ENCODE measurements at regions not wholly inside any gene's neighbourhood (a gene's known extent, or its start where the extent isn't known, plus 50 kb on each side); places are given as distances from the start of the nearest gene placed in this dataset.

DNA sequence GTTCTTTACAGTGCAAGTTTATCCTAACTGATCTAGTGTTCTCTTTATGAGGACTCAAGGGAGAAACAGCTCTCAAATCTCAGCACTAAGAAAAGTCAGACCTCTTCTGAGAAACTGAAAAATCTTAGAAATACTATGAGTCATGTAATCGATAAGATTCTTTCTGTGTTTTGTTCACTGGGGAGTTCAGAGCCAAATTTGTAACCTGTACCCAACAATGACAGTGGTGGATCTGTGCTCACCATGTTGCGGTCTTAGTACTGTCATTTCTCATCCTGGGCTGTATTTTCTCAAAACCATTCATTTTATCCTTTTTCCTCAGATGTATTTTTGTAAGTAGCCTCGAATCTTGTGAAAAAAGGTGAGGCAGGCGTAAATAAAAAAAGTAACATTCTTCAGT is 146.4 kb downstream of the ACER2 start:
- no peak overlapping the region for H3K27ac Mint-ChIP-seq
- no peaks in the 10 kb centered on the region for H3K36me3 Mint-ChIP-seq (ENCODE audit: low read depth)
- no peak overlapping the region for H3K4me3 Mint-ChIP-seq
- peaks cover 12% of the 10 kb centered on the region for H3K4me1 Mint-ChIP-seq
- H3K27me3 Mint-ChIP-seq (ENCODE audit: low read depth), result no peaks in the 10 kb centered on the region
- TF ChIP-seq, protein P1, sequence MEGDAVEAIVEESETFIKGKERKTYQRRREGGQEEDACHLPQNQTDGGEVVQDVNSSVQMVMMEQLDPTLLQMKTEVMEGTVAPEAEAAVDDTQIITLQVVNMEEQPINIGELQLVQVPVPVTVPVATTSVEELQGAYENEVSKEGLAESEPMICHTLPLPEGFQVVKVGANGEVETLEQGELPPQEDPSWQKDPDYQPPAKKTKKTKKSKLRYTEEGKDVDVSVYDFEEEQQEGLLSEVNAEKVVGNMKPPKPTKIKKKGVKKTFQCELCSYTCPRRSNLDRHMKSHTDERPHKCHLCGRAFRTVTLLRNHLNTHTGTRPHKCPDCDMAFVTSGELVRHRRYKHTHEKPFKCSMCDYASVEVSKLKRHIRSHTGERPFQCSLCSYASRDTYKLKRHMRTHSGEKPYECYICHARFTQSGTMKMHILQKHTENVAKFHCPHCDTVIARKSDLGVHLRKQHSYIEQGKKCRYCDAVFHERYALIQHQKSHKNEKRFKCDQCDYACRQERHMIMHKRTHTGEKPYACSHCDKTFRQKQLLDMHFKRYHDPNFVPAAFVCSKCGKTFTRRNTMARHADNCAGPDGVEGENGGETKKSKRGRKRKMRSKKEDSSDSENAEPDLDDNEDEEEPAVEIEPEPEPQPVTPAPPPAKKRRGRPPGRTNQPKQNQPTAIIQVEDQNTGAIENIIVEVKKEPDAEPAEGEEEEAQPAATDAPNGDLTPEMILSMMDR (IDR thresholded peaks at IDR 0.05; ENCODE audit: unreplicated experiment in 3 of 3), result no peak
- H3K9me3 Mint-ChIP-seq, result peaks cover 7% of the 10 kb centered on the region

DNA sequence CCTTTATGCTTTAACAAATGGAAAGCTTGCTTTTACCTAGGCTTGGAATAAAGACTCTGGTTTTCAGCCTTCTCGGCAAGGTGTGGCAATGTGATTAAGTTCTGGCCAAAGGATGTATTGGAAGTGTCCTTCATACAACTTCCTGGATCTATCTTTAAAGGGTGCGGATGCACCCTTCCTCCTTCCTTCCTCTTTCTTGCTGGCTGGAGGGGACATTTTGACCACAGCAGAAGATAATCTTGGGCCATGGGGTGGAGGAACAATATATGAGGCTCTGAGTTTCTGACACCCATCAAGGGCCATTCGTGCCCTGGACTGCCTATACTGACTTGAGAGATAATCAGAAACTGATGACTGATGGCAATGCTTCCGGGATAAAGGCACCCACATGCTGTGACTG is 145.7 kb downstream of the ACER2 start:
- peaks cover 17% of the 10 kb centered on the region for H3K4me1 Mint-ChIP-seq
- no peak overlapping the region for H3K4me3 Mint-ChIP-seq
- H3K9me3 Mint-ChIP-seq, result peaks cover 7% of the 10 kb centered on the region
- H3K36me3 Mint-ChIP-seq (ENCODE audit: low read depth), result no peaks in the 10 kb centered on the region
- H3K27me3 Mint-ChIP-seq (ENCODE audit: low read depth), result no peaks in the 10 kb centered on the region
- TF ChIP-seq, protein P1 (IDR thresholded peaks at IDR 0.05; ENCODE audit: unreplicated experiment in 3 of 3), result no peak
- no peak overlapping the region for H3K27ac Mint-ChIP-seq

DNA sequence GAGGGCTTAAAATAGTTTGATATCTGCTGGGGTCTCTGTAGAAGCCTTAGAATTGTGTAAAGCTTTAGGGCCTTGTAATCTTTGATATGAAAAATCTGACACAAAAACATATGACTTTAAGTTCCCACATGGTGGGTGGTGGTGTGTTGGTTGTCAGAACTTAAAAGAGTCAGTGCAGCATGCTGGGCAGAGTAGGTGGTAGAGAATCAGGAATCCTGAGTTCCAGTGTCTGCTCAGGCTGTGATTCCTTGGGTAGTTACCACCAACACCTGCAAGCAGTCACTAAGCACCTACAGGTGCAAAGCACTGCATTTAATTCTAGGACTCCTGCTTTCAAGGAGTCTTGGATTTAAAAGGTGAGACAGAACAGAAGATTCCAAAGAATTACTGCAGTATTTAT is 144.6 kb downstream of the ACER2 start:
- H3K4me1 Mint-ChIP-seq, result peaks cover 17% of the 10 kb centered on the region
- no peaks in the 10 kb centered on the region for H3K27me3 Mint-ChIP-seq (ENCODE audit: low read depth)
- H3K36me3 Mint-ChIP-seq (ENCODE audit: low read depth), result no peaks in the 10 kb centered on the region
- H3K9me3 Mint-ChIP-seq, result peaks cover 7% of the 10 kb centered on the region
- TF ChIP-seq, protein P1 (IDR thresholded peaks at IDR 0.05; ENCODE audit: unreplicated experiment in 3 of 3), result no peak
- H3K4me3 Mint-ChIP-seq, result no peak overlapping the region
- H3K27ac Mint-ChIP-seq, result no peak overlapping the region

DNA sequence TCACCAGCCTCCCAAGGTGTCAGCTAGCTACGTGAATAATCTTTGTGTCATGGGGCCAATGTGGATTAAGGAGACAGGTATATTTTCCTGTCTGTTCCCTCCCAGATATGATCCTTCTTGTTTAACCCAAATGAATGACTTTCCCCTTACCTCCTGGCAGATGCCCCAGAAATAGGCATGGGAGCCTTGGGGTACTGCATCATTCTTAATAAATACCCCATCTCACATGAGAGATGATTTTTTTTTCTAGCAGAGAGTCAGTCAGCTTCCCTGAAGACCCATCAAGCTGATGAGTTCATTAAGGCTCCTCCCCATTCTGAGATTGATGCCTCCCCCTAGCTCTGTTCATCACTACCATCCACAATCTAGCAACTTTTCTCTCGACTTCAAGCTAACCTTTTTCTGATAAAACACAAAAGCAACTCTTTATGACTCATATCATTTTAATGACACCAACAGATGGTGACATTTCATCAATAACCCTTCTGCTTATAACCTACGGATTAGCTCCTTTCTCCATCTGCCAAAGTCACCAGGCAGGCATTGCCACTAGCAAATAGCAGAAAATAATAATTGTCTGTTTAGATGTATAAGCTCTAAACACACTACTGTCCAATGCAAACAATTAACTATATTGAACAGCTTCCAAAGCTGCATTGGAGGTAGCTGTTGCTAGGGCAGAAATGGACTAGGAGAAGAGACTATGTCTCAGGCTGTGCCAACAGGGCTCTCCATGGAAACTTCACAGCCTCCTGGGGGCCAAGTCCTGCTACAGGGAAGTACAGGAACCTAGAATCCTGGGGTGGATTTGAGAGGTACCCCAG is 143.7 kb downstream of the ACER2 start:
- H3K27me3 Mint-ChIP-seq (ENCODE audit: low read depth), result no peaks in the 10 kb centered on the region
- H3K4me1 Mint-ChIP-seq, result peaks cover 17% of the 10 kb centered on the region
- no peak overlapping the region for H3K4me3 Mint-ChIP-seq
- no peak overlapping the region for H3K27ac Mint-ChIP-seq
- TF ChIP-seq, protein P1 (IDR thresholded peaks at IDR 0.05; ENCODE audit: unreplicated experiment in 3 of 3), result no peak
- H3K36me3 Mint-ChIP-seq (ENCODE audit: low read depth), result no peaks in the 10 kb centered on the region
- peaks cover 7% of the 10 kb centered on the region for H3K9me3 Mint-ChIP-seq

DNA sequence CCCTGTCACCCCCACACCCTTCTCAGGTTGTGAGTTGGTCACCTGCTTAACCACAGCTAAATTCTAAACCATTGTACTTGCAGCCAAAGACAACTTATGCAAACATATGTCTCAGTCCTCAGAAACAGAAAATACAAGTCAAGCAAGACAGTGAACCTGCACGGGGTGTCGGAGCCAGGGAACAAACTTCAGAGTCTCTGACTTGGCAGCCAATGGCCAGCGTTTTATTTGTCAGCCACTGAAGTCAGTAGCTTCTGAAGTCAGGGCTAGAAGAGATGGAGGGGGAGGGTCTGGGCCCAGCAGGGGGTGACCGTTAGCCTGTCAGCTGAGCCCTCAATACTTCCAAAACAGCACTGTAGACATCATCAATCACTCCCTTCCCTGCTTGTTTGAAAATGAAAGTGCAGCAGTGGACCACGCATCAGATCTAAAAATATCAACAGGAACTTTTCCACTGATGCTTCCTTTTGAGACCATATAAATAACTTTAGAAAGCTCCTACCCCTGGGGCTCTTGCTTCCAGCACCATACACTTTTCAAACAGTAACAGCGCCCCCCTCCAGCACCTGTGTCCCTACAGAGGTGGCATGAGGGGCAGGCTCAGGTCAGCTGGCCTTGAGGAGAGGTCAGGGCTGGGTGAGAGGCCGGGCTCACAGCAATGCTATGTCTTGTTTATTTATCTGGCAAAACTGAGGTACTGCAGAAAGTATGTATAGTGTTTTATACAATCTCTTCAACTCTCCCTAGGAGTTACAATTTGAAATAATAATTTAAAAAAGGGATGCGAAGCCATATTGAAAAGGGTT is 142.5 kb downstream of the ACER2 start:
- Mint-ChIP-seq H3K27me3 (ENCODE audit: low read depth) (no peaks in the 10 kb centered on the region), H3K36me3 (ENCODE audit: low read depth) (no peaks in the 10 kb centered on the region), H3K27ac (no peak overlapping the region), H3K4me1 (peaks cover 17% of the 10 kb centered on the region), H3K4me3 (peak overlapping the region in 1 of 3 experiments; percentile 18), H3K9me3 (no peaks in the 10 kb centered on the region)
- TF ChIP-seq, protein P1 (IDR thresholded peaks at IDR 0.05; ENCODE audit: unreplicated experiment in 3 of 3), result no peak

Data from nephron (organoid).